GM21447 (cell line): ENCODE measurements at regions not wholly inside any gene's neighbourhood (a gene's known extent, or its start where the extent isn't known, plus 50 kb on each side); places are given as distances from the start of the nearest gene placed in this dataset.

Experiments
- ATAC-seq: cut with Tn5 transposase; IDR thresholded peaks from one replicate; pipeline ENCODE4 v1.9.1; 2021; ENCODE audit not compliant: unreplicated experiment

DNA sequence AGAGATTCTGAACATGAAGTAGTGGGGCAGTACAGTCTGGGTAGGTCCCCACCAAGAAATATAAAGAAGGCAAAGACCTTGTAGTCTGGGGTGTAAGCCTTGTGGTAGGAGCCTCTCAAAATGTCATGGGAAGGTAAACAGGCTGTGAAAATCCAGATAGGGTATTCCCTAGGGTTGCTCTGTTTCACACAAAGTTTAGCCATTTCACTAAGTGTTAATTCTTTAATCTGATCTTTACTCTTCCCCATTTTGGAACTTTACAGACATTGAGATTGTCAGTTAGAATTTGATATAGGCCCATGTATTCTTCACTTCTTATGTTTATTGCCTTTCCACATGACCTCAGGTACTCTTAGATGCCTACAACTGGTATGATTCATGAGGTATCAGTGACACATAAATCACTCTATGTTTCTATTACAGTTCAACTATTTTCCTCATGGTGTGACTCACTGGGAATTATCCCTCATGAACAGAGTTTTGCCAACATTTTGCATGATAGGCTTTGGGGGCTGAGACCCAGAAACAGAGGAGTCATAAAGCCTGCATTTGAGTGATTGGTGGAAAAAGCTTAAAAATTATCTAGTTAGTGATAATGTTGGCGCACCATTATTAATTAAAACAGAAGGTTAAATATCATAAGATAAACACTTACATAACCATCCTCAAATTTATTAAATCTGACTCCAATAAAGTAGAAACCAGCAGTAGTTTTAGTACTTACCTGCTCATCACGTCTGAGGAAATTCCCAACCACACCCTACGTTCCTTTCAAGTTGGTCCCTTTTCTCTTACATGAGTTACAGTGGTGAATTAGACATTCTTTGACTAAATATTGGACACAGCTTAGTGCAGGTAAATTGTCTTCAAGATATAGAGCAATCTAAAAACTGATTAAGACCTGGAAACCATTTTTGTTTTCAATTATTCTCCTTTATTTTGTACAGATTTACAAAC, 399.8 kb upstream of the MEF2C start:
- ATAC-seq: no peak

GRCh38 chr5:89281766-89282553, 399.0 kb upstream of the MEF2C start:
- ATAC-seq: no peak

DNA sequence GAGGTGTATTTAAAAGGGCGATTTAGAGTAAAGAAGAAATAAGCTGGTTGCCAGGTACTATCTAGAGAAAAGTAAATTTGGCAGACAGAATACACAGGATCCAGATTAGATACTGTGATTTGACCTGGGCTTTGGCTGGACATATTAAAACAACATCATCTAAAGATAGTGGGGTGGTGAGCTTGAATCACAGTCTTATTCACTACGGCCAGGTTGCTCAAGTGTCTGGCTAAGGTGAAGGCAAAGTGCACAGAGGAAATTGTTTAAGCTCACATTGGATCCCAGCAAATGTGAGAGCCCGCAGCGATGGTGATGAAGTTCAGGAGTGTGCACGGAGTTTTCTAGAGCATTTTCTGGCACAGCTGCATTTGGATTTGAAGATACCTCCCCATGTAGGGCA, 398.2 kb upstream of the MEF2C start:
- ATAC-seq: no peak

- ATAC-seq: no peak
These were observed 397.4 kb upstream of the MEF2C start for GRCh38 chr5:89280103-89281037.

GRCh38 chr5:89279391-89280036, 396.5 kb upstream of the MEF2C start:
- no peak for ATAC-seq

GRCh38 chr5:89277816-89278215, 394.8 kb upstream of the MEF2C start:
- ATAC-seq: no peak

- ATAC-seq: no peak
These were observed 393.8 kb upstream of the MEF2C start for GRCh38 chr5:89276566-89277305.

DNA sequence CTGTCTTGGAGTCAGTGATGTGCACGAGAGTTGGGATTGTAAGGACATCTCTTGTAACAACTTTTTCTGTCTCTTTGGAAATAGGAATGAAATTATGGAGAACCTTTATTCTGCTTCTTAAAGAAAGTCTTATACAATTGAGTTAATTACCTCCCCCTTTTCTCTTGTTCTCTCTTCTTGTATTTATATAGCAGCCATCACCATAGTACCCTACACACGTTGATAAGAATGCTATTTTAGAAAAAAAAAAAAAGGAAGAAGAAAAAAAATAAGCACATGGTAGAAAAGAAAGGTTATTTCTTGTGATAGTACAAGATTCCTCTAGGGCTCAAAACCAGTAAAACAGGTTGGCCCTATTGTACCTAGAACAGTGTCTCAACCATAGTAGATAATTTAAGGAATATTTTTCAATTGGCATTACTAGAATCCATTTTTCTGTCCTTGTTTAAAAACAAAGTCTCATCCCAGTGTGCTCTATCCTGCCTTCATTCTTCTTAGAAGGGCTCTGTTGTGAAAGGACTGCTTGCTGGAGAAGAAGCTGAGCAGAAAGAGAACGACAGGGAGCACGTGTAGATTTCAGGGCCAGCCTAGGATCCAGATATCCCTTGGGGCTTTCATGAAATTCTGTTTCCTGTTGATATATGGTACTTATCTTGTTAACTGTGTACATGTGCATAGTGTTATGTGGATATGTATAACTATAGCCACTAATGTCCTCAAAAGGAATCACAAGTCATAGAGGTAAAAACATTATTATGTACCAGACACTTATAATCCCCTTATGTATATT, 392.3 kb upstream of the MEF2C start:
- ATAC-seq: no peak

GRCh38 chr5:89273289-89273688, 390.3 kb upstream of the MEF2C start:
- ATAC-seq: no peak

- ATAC-seq: no peak
These were observed 387.9 kb upstream of the MEF2C start for GRCh38 chr5:89270901-89271300.

GRCh38 chr5:89269721-89270120, 386.7 kb upstream of the MEF2C start:
- ATAC-seq: no peak

DNA sequence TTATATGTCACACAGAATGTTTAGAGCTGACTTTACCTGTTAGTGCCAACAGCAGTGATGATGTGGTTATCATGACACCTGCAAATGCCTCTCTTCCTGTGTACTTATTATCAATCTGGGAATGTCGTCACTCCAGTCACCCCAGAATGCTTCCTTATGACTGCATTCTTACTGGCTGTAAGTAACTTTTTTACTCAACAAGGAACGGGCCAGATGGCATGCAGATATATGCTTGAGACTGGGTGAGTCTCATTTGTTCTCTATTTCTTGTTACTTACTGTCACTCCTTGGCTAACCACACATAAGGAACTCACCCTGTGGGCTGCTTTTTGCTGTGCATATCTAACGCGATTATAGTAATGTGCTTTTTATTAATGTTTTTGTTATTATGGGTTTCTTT, 385.5 kb upstream of the MEF2C start:
- ATAC-seq: no peak

GRCh38 chr5:89267788-89268187, 384.8 kb upstream of the MEF2C start:
- no peak for ATAC-seq

DNA sequence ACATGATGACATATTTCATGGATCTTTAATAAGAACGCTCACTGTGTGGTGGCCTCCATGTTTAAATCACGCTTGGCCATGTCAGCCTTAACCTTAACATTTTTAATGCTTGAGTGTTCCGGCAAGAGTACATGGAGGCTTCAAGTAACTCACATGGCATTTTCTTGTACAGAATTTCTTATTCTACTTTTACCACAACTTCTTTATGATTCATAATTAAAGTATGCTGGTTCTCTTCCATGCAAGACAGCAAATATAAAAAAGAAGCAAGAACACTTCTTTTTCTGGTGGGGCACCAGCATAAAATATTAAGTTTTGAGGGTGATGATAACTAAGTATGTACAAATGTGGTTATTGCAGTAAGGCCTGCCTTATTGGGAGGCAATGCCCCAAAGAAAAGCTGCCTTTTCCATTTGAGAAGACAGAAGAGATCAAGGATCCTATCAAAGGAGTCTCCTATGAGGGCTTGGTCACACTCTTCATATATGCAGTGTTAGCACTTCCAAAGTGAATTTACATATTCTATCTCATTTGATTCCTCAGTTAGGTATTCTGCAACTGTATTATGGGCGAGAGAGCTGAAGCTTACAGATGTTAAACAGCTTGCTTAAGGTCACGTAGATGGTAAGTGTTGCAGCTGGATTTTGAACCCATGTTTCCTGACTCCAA, 382.7 kb upstream of the MEF2C start:
- no peak for ATAC-seq

DNA sequence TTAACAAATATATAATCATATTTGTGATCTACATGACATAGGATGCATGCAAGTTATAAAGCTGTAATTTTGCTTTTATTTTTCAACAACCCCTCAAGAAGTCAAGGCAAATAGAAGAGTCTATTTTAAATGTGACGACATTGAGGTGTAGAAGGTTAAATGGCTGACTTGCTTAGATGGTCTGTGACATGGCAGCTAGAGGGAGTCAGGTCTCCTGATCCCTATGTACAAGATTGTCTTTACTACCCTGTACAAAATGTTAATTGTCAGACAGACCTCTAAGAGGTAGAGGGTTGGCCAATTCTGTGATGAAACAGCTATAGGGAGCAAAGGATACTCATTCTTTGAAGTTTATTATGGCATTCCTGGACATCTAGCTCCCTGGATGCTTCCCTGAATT, 380.9 kb upstream of the MEF2C start:
- no peak for ATAC-seq

DNA sequence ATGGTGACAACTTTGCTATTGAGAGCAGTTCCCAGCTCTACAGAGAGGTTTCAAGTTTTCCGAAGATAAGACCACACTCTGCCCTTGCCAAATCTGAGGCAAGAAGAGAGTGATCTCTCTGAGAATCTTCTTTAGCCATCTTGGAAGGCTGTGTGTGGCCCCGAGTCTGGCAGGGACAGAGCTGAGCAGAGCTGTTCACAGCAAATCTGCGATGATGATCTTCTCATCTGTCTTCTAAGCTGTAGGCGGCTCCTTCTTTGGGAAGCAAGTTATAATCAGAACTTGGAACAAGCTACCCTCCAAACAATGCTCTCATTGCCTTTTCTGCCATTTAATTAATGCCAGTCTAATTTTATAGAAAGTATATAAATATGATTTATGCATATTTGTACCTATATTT, 379.0 kb upstream of the MEF2C start:
- no peak for ATAC-seq

DNA sequence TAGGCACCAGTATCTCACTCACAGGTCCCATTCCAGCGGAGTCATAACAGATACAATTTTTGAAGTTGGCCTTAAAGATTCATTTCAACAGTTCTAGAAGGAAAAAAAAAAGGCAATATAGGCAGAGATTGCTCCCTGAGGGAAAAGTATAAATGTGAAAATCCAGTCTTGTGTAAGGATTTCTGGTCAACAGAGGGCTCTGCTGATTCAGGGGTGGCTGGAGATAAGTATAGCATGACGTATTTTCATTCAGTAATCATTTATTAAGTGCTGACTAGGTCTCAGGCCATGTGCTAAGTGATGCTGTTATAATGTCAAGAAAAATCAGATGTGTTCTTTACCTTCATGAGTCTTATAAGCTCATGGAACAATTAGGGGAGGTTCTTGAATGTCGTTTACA, 377.3 kb upstream of the MEF2C start:
- no peak for ATAC-seq

- no peak for ATAC-seq
These were observed 373.0 kb upstream of the MEF2C start for GRCh38 chr5:89255845-89256463.
